ENCODE measurements at regions not wholly inside any gene's neighbourhood (a gene's known extent, or its start where the extent isn't known, plus 50 kb on each side); places are given as distances from the start of the nearest gene placed in this dataset.
"Not testable (repeated sequence)": the region's sequence is repeated elsewhere in the genome, so short reads cannot be mapped to it uniquely, and the experiment has no call there.

DNA sequence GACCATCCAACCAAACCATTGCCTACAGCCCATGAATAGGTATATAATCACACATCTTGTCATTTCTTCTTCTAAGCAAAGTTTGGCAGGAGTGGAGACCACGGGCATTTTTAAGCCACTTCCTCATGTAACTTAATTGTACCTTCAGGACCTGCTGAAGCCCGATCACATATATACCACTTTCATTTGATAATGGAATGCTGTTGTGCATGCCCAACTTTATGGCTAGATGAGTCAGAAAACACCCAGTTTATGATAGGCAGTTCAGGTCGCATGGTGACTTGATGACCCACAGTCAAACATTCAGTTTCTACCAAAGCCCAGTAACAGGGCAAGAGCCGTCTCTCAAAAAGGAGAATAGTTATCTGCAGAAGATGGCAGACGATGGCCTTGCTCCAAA, 2295.0 kb upstream of the ACO1 start:
- DNase-seq: no peak

DNA sequence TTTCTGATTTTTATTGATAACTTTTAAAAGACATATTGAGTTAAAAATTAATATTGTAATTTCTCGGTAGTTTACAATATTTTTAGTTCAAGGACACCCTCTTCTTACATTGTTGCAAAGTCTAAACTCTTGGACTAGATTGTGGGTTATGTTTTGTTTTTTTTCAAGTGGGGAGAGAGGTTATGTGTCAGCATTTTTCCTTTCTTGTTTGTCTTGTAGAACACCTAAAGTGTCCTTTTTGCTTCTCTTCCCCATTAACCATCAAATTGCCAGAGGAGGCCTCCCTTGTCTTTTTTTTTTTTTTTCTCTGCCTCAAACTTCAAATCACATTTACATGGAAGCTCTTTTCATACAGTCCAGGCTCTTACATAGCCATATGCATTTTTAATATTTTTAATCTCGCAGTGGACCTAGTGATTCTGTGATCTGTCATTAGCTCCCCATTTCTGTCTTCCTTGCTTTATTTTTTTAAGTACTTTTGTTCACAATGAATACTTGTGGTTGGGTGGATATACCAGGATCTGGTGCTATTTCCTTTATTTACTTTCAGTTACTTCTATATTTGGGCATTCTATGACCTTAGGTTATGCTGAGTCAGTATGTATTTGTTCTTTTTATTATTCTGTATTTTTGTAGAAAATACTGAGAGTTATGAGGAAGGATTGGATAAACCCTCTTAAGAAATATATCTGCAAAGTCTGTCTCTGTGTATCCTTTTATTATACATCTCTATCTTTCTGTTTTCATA, 2280.6 kb upstream of the ACO1 start:
- no peak for DNase-seq

DNA sequence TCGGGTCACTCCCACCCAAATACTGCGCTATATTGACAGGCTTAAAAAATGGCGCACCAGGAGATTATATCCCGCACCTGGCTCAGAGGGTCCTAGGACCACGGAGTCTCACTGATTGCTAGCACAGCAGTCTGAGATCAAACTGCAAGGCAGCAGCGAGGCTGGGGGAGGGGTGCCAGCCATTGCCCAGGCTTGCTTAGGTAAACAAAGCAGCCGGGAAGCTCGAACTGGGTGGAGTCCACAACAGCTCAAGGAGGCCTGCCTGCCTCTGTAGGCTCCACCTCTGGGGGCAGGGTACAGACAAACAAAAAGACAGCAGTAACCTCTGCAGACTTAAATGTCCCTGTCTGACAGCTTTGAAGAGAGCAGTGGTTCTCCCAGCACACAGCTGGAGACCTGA, 2277.3 kb upstream of the ACO1 start:
- not testable (repeated sequence) for DNase-seq

DNA sequence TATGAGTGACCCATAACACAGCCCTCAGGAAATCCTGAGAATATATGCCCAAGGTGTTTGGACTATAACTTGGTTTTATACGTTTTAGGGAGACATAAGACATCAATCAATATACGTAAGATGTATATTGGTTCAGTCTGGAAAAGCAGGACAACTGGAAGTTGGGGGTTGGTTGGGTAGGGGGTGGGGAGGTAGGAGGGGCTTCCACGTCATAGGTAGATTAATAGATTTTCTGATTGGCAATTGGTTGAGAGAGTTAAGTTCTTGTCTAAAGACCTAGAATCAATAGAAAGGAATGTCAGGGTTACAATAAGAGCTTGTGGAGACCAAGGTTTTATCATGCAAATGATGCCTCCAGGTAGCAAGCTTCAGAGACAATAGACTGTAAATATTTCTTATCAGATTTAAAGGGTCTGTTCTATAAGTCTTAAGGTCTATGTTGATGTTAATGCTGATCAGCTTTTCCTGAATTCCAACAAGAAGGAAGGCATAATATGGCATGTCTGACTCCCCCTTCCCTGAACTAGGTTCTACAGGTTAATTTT, 2267.7 kb upstream of the ACO1 start:
- DNase-seq: no peak

DNA sequence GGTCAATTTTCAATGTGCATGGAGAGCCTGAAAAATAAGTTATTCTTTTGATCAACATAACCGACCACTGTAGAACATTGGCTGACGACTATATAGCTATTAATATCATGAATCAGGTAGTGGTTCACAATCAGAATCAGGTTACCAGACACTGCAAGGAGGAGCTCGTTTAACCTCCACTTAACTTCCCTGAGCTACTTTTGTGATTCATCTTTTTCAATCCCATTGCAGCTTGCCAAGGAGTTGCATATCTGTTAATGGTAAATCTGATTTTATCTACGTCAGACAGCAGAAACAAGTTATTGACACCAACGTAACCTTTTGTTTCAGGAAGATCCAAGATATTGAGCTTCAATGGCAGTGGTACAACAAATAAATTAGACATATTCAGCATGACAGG, 2263.8 kb upstream of the ACO1 start:
- DNase-seq: no peak

DNA sequence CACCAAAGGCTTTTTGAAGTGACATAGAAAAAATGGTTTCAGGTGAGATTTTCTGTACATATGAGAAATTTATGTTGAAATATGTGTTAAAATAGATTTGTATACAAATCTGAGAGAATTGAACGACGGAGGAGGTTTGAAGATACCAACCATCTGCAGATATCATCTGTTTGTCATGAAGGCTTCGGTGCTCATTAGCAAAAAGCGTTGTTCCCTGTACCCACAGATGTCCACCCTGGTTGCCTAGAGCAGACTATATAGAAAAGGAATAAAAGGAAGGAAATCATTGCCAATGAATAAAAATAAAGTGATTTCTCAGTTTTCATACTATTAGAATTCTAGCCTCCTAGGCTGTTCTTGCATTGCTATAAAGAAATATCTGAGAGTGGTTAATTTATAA, 2262.8 kb upstream of the ACO1 start:
- no peak for DNase-seq

DNA sequence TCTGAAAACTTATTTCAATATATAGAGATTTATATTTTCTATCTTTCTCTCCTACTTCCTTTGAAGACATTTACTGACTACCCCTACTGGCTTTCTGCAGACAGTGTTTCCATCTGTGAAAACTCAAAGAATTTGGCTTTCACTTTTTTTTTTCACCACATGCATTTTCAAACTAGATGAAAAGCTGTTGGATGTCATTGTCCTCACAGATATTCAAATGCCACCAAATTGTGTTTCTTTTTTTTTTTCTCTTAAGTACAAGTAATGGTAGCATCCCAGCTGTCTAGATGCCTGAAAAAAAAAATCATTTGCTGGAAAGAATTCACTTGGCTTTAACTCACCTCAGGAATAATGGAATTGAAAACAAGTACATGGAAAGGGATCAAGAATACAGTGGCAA, 2258.6 kb upstream of the ACO1 start:
- no peak for DNase-seq

DNA sequence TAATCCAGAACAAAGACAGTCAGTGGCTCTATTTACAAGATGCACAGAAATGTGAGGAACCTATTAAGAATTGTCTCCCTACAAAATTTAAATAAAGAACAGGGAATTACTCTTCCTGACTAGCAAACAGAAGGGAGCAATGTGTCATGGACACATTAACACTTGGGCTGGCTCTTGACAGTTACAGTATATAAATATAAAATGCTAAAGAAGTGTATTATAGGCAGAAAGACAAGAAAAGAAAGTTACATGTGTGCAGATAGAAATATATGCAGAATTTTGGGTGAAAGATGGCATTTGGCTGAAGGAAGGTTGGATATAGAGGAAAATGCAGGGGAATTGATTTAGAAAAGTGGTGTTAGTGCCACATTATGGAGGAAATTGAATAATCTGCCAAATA, 2257.1 kb upstream of the ACO1 start:
- DNase-seq: no peak

DNA sequence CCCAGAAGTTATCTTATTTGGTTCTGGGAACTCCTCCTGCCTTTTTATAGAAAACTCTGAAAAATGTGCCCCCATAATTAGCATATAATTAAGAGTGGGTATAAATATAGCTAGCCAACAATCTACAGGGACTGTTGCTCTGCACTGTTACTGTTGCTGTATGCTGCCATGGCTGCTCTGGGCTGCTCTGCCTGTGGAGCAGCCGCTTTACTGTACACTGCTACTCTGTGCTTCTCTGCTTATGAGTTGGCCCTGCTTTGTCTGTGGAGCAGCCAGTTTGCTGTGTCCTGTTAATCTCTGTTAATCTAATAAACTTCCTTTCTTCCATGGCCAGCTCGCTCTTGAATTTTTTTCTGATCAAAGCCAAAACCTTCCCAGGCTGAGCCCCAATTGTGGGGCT, 2244.0 kb upstream of the ACO1 start:
- DNase-seq: no peak

DNA sequence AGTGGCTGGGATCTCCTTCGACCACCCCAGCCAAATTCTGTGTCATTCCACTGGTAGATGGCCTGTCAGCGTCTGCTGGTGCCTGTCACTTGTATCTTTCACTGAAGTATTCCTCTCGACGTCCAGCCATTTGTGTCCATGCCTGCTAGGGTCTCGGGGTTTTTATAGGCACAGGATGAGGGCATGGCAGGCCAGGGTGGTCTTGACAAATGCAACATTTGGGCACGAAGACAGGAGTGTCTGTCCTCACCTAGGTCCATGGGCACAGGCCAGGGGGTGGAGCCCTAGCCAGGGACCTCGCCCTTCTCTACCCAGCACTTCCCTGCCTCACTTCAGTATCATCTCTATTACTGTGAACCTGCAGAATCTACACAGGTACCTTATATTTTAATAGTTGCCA, 2223.9 kb upstream of the ACO1 start:
- no peak for DNase-seq

DNA sequence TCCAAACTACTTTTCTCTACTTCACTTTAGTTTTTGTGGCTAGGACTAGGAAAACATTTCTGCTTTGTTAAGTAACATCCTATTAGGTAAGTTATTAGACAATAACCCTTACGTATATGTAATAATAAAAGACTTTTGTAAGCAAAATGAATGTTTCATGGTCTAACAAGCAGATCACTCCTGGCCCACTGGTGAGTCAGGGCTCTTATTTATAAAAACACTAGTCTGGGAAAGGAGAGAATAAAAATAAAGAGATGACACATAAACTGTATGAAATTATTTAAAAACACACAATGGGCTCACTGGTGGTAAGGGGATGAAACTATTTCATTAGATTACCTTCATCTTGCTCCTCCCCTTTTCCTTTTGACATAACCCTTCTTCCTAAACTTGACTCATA, 2212.2 kb upstream of the ACO1 start:
- no peak for DNase-seq

DNA sequence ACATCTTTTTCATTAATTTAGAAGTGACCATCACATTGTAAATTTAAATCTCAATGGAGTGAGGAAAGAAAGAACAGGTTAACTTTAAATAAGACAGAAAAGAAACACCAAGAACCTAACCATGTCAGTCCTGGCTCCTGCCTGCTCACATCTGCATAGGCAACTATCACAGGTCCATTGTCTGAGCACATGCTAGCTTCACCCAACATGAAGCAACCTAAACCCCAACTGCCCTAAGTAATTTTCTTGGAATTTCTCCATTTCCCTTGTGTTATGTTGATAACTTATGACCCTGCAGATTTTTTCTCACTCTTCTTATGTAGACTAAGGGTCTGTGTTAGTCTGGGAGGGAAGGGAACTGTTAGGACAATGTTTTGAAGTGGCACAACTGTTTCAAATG, 2205.8 kb upstream of the ACO1 start:
- DNase-seq: no peak

DNA sequence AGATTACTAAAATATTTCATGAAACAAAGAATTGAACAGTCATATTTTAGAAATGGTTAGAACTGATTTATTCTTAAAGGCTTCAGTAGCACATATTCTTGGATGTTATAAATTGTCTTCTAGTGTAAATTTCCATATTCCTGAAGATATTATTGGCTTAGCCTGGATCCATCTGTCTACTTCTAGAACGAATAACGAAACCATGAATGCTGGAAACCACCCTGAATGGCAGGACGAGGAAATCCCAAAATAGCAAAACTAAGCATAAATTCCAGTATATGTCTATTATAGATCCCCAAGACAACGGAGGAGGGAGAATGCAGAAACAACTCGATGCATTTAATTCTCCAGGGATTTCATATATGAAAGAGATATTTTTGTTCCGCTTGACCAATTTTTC, 2191.0 kb upstream of the ACO1 start:
- no peak for DNase-seq

DNA sequence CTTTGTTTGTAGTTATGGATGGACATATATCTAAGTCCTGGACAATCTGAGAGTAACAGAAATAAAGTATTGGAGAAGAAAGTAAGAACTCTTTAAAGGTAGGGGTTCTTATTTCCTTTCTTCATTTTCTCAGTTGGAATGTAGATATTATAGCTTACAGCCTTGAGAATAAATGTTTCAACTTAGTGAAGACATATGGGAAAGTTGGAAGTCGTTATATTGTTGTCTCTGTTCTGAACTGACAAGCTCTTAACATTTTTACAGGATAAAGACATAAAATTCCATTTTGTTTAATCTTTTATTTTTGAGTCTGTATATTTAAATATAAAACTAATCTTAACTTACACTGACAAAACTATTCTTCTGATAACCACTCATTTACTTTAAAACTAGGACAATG, 2187.5 kb upstream of the ACO1 start:
- no peak for DNase-seq

DNA sequence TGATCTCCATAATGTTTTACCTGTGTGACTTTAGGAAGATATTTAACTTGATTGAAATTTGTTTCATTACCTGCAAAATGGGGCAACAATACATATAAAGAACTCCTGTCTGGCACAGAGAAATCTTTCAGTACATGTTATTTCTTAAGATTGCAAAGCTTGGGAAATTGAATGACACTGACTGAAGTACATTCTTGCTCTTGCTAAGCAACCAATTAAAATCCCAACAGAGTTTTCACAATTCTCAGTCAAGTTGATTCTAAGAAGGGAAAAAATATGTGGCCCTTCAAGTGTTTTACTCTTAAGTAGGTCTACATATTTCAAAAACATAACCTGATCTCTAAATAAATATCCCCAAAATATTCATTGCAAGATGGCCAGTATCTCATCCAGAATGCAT, 2187.0 kb upstream of the ACO1 start:
- no peak for DNase-seq

DNA sequence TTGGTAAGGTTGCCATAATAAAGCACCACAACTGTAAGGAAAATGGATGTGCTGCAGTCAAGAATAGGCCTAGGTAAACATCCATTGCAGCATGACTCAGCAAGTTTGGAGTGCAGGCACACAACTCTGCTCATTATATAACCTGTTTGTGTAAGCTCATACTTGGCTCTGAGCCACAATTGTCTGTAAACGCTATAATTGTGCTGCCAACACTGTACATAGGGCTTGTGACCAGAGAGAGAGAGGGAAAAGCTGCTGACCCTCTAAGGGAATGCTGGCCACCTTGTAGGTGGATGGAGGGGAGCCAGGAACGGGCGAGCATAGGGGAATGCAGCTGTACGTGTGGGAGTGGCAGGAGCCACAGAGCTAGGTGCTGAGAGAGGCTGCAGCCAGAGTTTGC, 2186.5 kb upstream of the ACO1 start:
- DNase-seq: peak in 1 of 2 experiments; percentile 1

DNA sequence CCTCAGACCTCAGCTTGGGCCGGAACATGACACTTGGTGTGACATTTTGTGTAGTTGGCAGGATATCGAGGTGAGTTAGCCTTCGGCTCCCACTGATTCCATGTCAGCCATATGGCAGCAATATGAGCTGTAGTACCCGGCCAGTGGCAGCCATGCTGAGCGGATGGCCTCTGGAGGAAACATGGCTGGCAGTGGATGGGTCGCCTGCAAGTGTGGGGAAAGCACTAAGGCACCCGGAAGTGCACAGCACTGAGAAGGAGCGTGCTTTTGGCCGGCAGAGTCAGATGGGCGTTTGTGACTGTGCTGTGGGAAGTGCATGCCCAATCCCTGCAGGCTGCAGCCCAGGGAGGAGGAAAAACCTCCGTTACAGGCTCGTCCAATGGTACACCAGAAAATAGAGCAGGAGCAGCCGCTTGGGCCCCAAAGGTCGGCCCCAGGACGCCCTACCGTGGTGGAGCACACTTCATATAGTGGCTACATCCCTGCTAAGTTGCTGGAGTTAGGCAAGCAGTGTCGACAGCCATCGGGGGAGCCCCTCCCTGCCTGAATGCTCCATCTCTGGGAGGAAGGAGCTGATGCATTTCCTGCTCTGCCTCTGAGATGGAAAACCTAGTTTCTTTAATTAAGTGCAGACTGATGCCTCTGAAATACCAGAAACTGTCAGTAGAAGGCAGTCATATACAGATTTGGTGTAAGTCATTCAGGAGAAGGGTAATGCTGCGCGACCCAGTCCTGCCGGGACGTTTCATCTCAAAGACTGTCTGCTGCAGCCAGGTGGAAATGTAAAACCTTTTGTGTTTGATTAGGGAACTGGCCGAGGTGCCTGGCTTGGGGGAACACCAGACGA, 2185.8 kb upstream of the ACO1 start:
- no peak for DNase-seq

DNA sequence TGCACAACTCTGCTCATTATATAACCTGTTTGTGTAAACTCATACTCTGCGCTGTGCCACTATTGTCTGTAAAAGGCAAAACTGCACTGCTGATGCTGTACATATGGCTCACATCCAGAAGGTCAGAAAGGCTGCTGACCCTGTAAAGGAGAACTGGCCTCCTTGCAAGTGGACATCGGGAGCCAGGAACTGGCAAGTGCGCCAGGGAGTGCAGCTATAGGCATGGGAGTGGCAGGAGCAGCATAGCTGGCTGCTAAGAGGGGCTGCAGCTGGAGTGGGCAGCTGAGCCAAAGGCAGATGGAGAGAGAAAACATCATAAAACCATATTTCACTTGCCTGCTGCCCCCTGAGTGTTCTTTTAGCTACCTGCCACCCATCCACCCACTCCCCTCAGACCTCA, 2183.4 kb upstream of the ACO1 start:
- DNase-seq: no peak

DNA sequence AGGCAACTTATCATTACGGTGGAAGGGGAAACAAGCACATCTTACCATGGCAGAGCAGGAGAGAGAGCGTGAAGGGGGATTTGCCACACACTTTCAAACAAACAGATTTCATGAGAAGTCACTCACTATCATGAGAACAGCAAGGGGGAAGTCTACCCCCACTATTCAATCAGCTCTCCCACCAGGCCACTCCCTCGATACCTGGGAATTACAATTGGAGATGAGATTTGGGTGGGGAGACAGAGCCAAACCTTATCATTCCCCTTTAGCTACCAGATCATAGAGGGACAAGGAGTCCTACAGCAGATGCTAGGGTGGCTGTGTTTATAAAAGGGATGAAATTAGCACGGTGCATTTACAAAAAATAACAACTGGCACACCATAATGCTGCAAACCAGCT, 2149.4 kb upstream of the ACO1 start:
- DNase-seq: no peak

DNA sequence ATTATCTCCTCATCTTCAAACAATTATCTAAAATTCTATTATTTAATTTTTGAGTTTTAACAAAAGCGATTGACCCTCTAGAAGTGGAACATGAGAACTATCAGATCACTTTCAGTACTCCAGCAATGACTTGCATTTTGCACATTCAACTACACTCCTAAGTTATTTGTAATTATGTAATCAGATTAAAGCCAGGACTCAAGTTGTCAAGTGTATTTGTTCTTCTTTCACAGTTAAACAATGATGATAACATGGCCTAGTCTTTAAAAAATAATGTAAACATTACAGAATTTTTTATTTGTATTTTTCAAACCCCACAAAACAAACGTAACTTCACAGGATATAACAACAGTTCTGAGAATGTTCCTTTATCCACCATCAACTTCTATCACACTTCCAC, 2148.9 kb upstream of the ACO1 start:
- DNase-seq: no peak

DNA sequence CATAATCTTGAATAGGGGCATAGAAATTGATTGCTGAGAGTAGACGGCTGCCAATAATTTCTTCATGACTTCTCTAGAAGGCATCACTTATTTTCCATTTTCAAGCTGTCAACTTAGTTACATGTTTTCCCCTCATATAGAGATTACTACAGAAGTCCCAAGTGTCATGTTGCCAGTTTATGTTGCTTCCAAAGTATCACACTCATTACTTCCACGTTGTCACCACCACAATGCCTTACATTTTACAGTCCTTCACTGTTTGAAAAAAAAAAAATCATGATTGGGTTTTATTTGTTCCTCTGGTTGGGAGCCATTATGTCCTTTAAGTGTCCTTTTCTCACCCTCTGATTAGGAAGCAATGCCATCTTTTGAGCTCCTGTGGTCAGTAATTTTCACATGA, 2144.6 kb upstream of the ACO1 start:
- DNase-seq: no peak

DNA sequence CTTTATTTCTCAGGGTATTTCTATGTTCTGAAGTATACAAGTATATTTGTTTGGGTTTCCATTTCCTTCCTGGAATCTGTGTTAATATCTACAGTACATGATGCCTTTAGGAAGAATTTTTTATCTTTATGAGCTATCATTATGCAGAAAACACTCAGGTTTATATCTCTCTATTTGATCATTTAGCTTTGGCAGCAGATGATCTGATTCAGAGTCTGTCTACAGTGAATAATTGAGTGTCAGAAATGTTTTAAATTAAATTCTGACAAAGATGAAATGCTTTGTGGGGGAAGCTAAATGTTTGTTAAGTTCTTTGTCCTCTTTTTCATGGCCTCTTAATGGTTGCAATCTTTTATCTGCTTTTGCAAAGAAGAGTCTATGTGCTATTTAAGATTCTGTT, 2141.0 kb upstream of the ACO1 start:
- DNase-seq: no peak

DNA sequence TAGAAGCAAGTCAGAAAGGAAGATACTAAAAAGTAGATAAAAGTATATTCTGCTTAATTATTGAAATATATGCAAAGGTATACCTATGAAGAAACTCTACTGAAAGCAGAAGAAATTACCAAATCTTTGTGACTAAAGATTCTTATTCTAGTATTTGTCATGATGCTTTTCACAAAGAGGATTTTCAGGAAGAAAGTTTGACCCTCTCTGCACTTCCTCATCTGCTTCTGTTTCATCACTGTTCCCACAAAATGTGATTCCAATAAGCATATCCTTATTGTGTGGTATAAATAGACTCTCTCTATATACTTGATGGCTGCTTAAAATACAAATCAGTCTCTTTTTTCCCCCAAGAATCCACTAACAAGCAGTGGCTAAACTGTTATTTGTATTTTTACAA, 2139.6 kb upstream of the ACO1 start:
- no peak for DNase-seq

DNA sequence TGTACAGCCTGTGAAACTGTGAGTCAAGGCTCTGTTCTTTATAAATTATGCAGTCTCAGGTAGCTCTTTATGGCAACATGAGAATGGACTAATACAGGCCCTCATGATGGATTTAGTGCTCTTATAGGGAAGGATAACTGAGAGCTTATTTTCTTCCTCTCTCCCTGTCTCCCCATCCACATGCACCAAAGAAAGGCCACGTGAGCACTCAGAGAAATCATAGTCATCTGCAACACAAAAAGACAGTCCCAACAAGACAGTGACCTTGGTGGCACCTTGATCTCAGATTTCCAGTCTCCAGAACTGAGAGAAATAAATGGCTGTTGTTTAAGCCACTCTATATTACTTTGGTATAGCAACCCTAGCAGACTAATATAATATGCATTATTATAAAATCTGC, 2133.6 kb upstream of the ACO1 start:
- DNase-seq: no peak

All from NCI-H526 (cell line).